ENCODE measurements at regions not wholly inside any gene's neighbourhood (a gene's known extent, or its start where the extent isn't known, plus 50 kb on each side); places are given as distances from the start of the nearest gene placed in this dataset.
"Not testable (repeated sequence)": the region's sequence is repeated elsewhere in the genome, so short reads cannot be mapped to it uniquely, and the experiment has no call there.

GRCh38 chr18:1092228-1092627 lies 187.6 kb downstream of the ADCYAP1 start:
- intact Hi-C loops (cut with DNase I), result no loop called here
- DNase-seq (ENCODE audit: low spot score), result no peak

GRCh38 chr18:1094409-1094808 lies 189.7 kb downstream of the ADCYAP1 start:
- intact Hi-C loops (cut with DNase I), result no loop called here
- no peak for DNase-seq (ENCODE audit: low spot score)

- intact Hi-C loops (cut with DNase I), result not testable (repeated sequence)
- peak; percentile 67 for DNase-seq (ENCODE audit: low spot score)
Observed at GRCh38 chr18:1097991-1098735, 193.5 kb downstream of the ADCYAP1 start.

- DNase-seq (ENCODE audit: low spot score), result no peak
- intact Hi-C loops (cut with DNase I), result no loop called here
Observed at GRCh38 chr18:1102848-1103247, 198.2 kb downstream of the ADCYAP1 start.

- intact Hi-C loops (cut with DNase I), result no loop called here
Observed at GRCh38 chr18:1103537-1103936, 198.9 kb downstream of the ADCYAP1 start.

GRCh38 chr18:1104181-1104881 lies 199.7 kb downstream of the ADCYAP1 start:
- no peak for DNase-seq (ENCODE audit: low spot score)
- intact Hi-C loops (cut with DNase I), result no loop called here

More at GRCh38 chr18:1103537-1103936, 198.9 kb downstream of the ADCYAP1 start:
- DNase-seq (ENCODE audit: low spot score), result no peak

- DNase-seq (ENCODE audit: low spot score), result no peak
- intact Hi-C loops (cut with DNase I), result no loop called here
Observed at GRCh38 chr18:1124495-1124894, 219.8 kb downstream of the ADCYAP1 start.

GRCh38 chr18:1133541-1133940 lies 228.9 kb downstream of the ADCYAP1 start:
- no peak for DNase-seq (ENCODE audit: low spot score)
- intact Hi-C loops (cut with DNase I), result no loop called here

GRCh38 chr18:1147730-1148129 lies 243.1 kb downstream of the ADCYAP1 start:
- intact Hi-C loops (cut with DNase I), result no loop called here
- no peak for DNase-seq (ENCODE audit: low spot score)

GRCh38 chr18:1149709-1150108 lies 245.0 kb downstream of the ADCYAP1 start:
- intact Hi-C loops (cut with DNase I), result no loop called here
- DNase-seq (ENCODE audit: low spot score), result no peak

- intact Hi-C loops (cut with DNase I), result no loop called here
- DNase-seq (ENCODE audit: low spot score), result no peak
Observed at GRCh38 chr18:1150344-1150743, 245.7 kb downstream of the ADCYAP1 start.

- DNase-seq (ENCODE audit: low spot score); intact Hi-C loops (cut with DNase I): not testable (repeated sequence)
Observed at GRCh38 chr18:1152958-1153357, 248.3 kb downstream of the ADCYAP1 start.

GRCh38 chr18:1173593-1173992 lies 268.9 kb downstream of the ADCYAP1 start:
- intact Hi-C loops (cut with DNase I), result no loop called here
- no peak for DNase-seq (ENCODE audit: low spot score)

GRCh38 chr18:1177232-1177631 lies 272.6 kb downstream of the ADCYAP1 start:
- intact Hi-C loops (cut with DNase I), result no loop called here
- no peak for DNase-seq (ENCODE audit: low spot score)

GRCh38 chr18:1191341-1191740 lies 286.7 kb downstream of the ADCYAP1 start:
- intact Hi-C loops (cut with DNase I), result no loop called here
- no peak for DNase-seq (ENCODE audit: low spot score)

GRCh38 chr18:1213126-1213525 lies 308.5 kb downstream of the ADCYAP1 start:
- intact Hi-C loops (cut with DNase I), result no loop called here

GRCh38 chr18:1222880-1223279 lies 318.2 kb downstream of the ADCYAP1 start:
- no peak for DNase-seq (ENCODE audit: low spot score)
- intact Hi-C loops (cut with DNase I), result no loop called here

More at GRCh38 chr18:1213126-1213525, 308.5 kb downstream of the ADCYAP1 start:
- no peak for DNase-seq (ENCODE audit: low spot score)

GRCh38 chr18:1227025-1227424 lies 322.4 kb downstream of the ADCYAP1 start:
- intact Hi-C loops (cut with DNase I), result no loop called here
- DNase-seq (ENCODE audit: low spot score), result no peak

GRCh38 chr18:1229634-1230033 lies 325.0 kb downstream of the ADCYAP1 start:
- intact Hi-C loops (cut with DNase I), result no loop called here

GRCh38 chr18:1232867-1233266 lies 328.2 kb downstream of the ADCYAP1 start:
- DNase-seq (ENCODE audit: low spot score), result no peak
- intact Hi-C loops (cut with DNase I), result no loop called here

More at GRCh38 chr18:1229634-1230033, 325.0 kb downstream of the ADCYAP1 start:
- DNase-seq (ENCODE audit: low spot score), result no peak

GRCh38 chr18:1240701-1241100 lies 336.0 kb downstream of the ADCYAP1 start:
- DNase-seq (ENCODE audit: low spot score), result no peak
- intact Hi-C loops (cut with DNase I), result no loop called here
